Ishikawa (cell line): ENCODE measurements at regions not wholly inside any gene's neighbourhood (a gene's known extent, or its start where the extent isn't known, plus 50 kb on each side); places are given as distances from the start of the nearest gene placed in this dataset.

ENCODE experiments used
- CEBPB ChIP-seq: IDR thresholded peaks from 2 replicates; pipeline ENCODE4 v1.6.1; 2012
- EP300 ChIP-seq: IDR thresholded peaks from 2 replicates; pipeline ENCODE4 v1.6.1; 2012; ENCODE audit warnings: borderline replicate concordance
- TAF1 ChIP-seq: IDR thresholded peaks from 2 replicates; pipeline ENCODE4 v1.6.1; 2012; ENCODE audit warnings: low read depth, mild to moderate bottlenecking

GRCh38 chrX:138006180-138006579 lies 440.3 kb downstream of the ZIC3 start:
- no peak for TF ChIP-seq TAF1
- TF ChIP-seq EP300, result no peak
- TF ChIP-seq CEBPB, result no peak
